ENCODE measurements at regions not wholly inside any gene's neighbourhood (a gene's known extent, or its start where the extent isn't known, plus 50 kb on each side); places are given as distances from the start of the nearest gene placed in this dataset.

- no peak for DNase-seq (ENCODE audit: low read depth)
- no peak overlapping the region for H3K4me3 ChIP-seq (ENCODE audit: low read depth, low read length)
- TF ChIP-seq CTCF (IDR thresholded peaks at IDR 0.05; ENCODE audit: low read depth, low read length, missing control alignments): no peak
These were observed 172.0 kb downstream of the NSG2 start for GRCh38 chr5:174217527-174217926.

- no peak for TF ChIP-seq CTCF (IDR thresholded peaks at IDR 0.05; ENCODE audit: low read depth, low read length, missing control alignments)
- DNase-seq (ENCODE audit: low read depth): no peak
- H3K4me3 ChIP-seq (ENCODE audit: low read depth, low read length): no peak overlapping the region
These were observed 172.7 kb downstream of the NSG2 start for GRCh38 chr5:174218162-174218561.

GRCh38 chr5:174220417-174220816, 174.9 kb downstream of the NSG2 start:
- H3K4me3 ChIP-seq (ENCODE audit: low read depth, low read length): no peak overlapping the region
- no peak for DNase-seq (ENCODE audit: low read depth)
- no peak for TF ChIP-seq CTCF (IDR thresholded peaks at IDR 0.05; ENCODE audit: low read depth, low read length, missing control alignments)

GRCh38 chr5:174221436-174221835, 175.9 kb downstream of the NSG2 start:
- no peak for DNase-seq (ENCODE audit: low read depth)
- TF ChIP-seq CTCF (IDR thresholded peaks at IDR 0.05; ENCODE audit: low read depth, low read length, missing control alignments): no peak
- no peak overlapping the region for H3K4me3 ChIP-seq (ENCODE audit: low read depth, low read length)

DNA sequence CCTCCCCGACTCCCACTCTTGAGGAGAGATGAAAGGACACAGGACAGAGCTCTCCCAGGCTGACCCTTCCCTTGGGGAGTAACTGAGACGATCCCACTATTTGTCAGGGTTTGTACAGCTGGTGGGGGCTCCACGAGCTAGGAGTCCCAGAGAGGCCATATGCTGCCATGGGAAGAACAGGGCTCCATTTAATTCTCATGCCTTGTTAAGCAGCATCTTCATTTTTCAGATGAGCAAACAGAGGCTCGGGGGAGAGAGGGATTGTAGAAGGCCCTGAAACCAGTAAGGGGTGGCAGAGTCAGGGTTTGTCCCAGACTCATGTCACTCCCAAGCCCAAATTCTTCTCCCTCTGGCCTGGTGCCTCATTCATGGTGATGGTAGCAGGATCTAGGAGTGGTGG, 176.4 kb downstream of the NSG2 start:
- no peak for TF ChIP-seq CTCF (IDR thresholded peaks at IDR 0.05; ENCODE audit: low read depth, low read length, missing control alignments)
- DNase-seq (ENCODE audit: low read depth): no peak
- no peak overlapping the region for H3K4me3 ChIP-seq (ENCODE audit: low read depth, low read length)

- H3K4me3 ChIP-seq (ENCODE audit: low read depth, low read length): no peak overlapping the region
- no peak for TF ChIP-seq CTCF (IDR thresholded peaks at IDR 0.05; ENCODE audit: low read depth, low read length, missing control alignments)
- no peak for DNase-seq (ENCODE audit: low read depth)
These were observed 177.4 kb downstream of the NSG2 start for GRCh38 chr5:174222891-174223290.

DNA sequence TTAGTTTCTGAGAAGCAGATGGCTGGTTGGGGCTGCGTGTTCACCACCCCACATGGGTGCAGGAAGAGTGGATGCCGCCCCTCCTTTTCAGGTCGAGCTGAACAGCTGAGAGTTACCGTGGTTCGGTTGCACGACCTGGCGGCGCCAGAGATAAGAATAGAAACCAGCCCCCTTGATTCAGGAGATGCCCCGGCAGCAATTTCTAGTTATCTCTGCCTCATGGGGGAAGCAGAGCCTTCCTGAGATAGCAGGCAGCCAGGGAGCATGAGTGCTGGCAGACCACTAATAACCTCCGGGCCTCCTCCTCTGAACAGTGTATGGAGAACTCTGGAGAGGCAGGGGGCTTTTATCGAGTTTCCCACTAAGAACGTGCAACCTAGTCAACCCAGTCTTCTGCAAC, 177.8 kb downstream of the NSG2 start:
- no peak overlapping the region for H3K4me3 ChIP-seq (ENCODE audit: low read depth, low read length)
- DNase-seq (ENCODE audit: low read depth): no peak
- no peak for TF ChIP-seq CTCF (IDR thresholded peaks at IDR 0.05; ENCODE audit: low read depth, low read length, missing control alignments)

Measured in GM12864 (cell line).